Gastroesophageal sphincter (tissue), 4 donors: ENCODE measurements at regions not wholly inside any gene's neighbourhood (a gene's known extent, or its start where the extent isn't known, plus 50 kb on each side); places are given as distances from the start of the nearest gene placed in this dataset.

Experiments used
- ATAC-seq: fragments of 150-250 bp; one replicate; pipeline ENCODE4 v1.9.1; 2016; ENCODE audit warnings: mild to moderate bottlenecking, moderate library complexity
- H3K27ac ChIP-seq, 4 donors: fragments of 200-600 bp; sonication (generic) in 3 of 4; 1 replicate in 3 of 4; 2 replicates in 1 of 4; pipeline ENCODE4 v1.5.1; 2016 to 2019
- H3K27me3 ChIP-seq: fragments of 200-600 bp; sonication (generic); one replicate; pipeline ENCODE4 v1.5.1; 2019
- H3K36me3 ChIP-seq, 2 donors: fragments of 200-600 bp; sonication (generic); one replicate each; pipeline ENCODE4 v1.5.1; 2019; ENCODE audit warnings: control low read depth in 1 of 2
- H3K4me1 ChIP-seq, 3 donors: fragments of 200-600 bp; sonication (generic); 1 replicate in 2 of 3; 2 replicates in 1 of 3; pipeline ENCODE4 v1.5.1; 2016 to 2019; ENCODE audit warnings: control low read depth in 2 of 3
- H3K4me3 ChIP-seq, 2 donors: fragments of 200-600 bp; sonication (generic); one replicate each; pipeline ENCODE4 v1.5.1; 2019; ENCODE audit warnings: mild to moderate bottlenecking in 1 of 2, moderate library complexity in 1 of 2
- H3K9me3 ChIP-seq, 3 donors: fragments of 200-600 bp; sonication (generic); one replicate each; pipeline ENCODE4 v1.5.1; 2017 to 2019; ENCODE audit warnings: control low read depth in 2 of 3
- EP300 ChIP-seq: sonication (generic); formaldehyde crosslinking; IDR thresholded peaks from one replicate; pipeline ENCODE4 v1.6.1; 2017; ENCODE audit warnings: antibody characterized with exemption, mild to moderate bottlenecking
- POLR2A ChIP-seq, 2 donors: fragments of 450-650 bp; IDR thresholded peaks; one replicate each; pipeline ENCODE4 v1.6.1; 2017; ENCODE audit warnings: antibody characterized with exemption in 2 of 2, mild to moderate bottlenecking in 2 of 2, moderate library complexity in 1 of 2
- POLR2AphosphoS5 ChIP-seq: sonication (generic); formaldehyde crosslinking; IDR thresholded peaks from one replicate; pipeline ENCODE4 v1.6.1; 2017; ENCODE audit warnings: antibody characterized with exemption
- WGBS, 2 donors: methylation state at CpG; one replicate each; pipeline ENCODE4 v1.1.5; 2018; ENCODE audit warnings: low coverage in 1 of 2; 5-methylcytosine and 5-hydroxymethylcytosine counted together
- TF ChIP-seq, protein P1 (sequence below), 4 experiments: fragments of 200-600 bp in 2 of 4; fragments of 450-650 bp in 2 of 4; sonication (generic) in 1 of 4; IDR thresholded peaks; one replicate each; pipeline ENCODE4 v1.5.1; 2017 to 2019; ENCODE audit warnings: antibody characterized with exemption in 4 of 4, mild to moderate bottlenecking in 2 of 4, moderate library complexity in 2 of 4

GRCh38 chr14:61186341-61187195 is 94.6 kb downstream of the TMEM30B start:
- no peak for TF ChIP-seq EP300
- TF ChIP-seq, protein P1, sequence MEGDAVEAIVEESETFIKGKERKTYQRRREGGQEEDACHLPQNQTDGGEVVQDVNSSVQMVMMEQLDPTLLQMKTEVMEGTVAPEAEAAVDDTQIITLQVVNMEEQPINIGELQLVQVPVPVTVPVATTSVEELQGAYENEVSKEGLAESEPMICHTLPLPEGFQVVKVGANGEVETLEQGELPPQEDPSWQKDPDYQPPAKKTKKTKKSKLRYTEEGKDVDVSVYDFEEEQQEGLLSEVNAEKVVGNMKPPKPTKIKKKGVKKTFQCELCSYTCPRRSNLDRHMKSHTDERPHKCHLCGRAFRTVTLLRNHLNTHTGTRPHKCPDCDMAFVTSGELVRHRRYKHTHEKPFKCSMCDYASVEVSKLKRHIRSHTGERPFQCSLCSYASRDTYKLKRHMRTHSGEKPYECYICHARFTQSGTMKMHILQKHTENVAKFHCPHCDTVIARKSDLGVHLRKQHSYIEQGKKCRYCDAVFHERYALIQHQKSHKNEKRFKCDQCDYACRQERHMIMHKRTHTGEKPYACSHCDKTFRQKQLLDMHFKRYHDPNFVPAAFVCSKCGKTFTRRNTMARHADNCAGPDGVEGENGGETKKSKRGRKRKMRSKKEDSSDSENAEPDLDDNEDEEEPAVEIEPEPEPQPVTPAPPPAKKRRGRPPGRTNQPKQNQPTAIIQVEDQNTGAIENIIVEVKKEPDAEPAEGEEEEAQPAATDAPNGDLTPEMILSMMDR (IDR thresholded peaks at IDR 0.05): no peak
- no peak for TF ChIP-seq POLR2A (IDR thresholded peaks at IDR 0.05)
- TF ChIP-seq POLR2AphosphoS5: no peak
- no peak overlapping the region for H3K27ac ChIP-seq
- no peak overlapping the region for H3K4me3 ChIP-seq
- H3K9me3 ChIP-seq: no peaks in the 10 kb centered on the region
- H3K27me3 ChIP-seq: no peaks in the 10 kb centered on the region
- H3K36me3 ChIP-seq: no peaks in the 10 kb centered on the region
- peaks cover 0 to 24% (median 0%) of the 10 kb centered on the region in 3 donors for H3K4me1 ChIP-seq
- 60 to 94% methylated on average over 7 of the region's 7 CpGs for WGBS, 2 donors
- ATAC-seq: no peak

- Histone ChIP-seq H3K4me1 (peaks cover 0 to 24% (median 0%) of the 10 kb centered on the region in 3 donors), H3K4me3 (no peak overlapping the region), H3K27ac (no peak overlapping the region), H3K36me3 (no peaks in the 10 kb centered on the region), H3K27me3 (no peaks in the 10 kb centered on the region), H3K9me3 (no peaks in the 10 kb centered on the region)
- 43 to 72% methylated on average over 2 of the region's 2 CpGs for WGBS, 2 donors
- no peak for TF ChIP-seq EP300
- TF ChIP-seq, protein P1 (IDR thresholded peaks at IDR 0.05): no peak
- TF ChIP-seq POLR2AphosphoS5: no peak
- ATAC-seq: no peak
These were observed 95.6 kb downstream of the TMEM30B start for GRCh38 chr14:61185534-61185933.

- 56 to 94% methylated on average over 2 of the region's 2 CpGs for WGBS, 2 donors
- Histone ChIP-seq H3K36me3 (no peaks in the 10 kb centered on the region), H3K4me1 (peaks cover 0 to 20% (median 0%) of the 10 kb centered on the region in 3 donors), H3K27ac (no peak overlapping the region), H3K4me3 (no peak overlapping the region), H3K9me3 (no peaks in the 10 kb centered on the region), H3K27me3 (no peaks in the 10 kb centered on the region)
- no peak for ATAC-seq
- no peak for TF ChIP-seq POLR2AphosphoS5
These were observed 97.0 kb downstream of the TMEM30B start for GRCh38 chr14:61184112-61184511.

DNA sequence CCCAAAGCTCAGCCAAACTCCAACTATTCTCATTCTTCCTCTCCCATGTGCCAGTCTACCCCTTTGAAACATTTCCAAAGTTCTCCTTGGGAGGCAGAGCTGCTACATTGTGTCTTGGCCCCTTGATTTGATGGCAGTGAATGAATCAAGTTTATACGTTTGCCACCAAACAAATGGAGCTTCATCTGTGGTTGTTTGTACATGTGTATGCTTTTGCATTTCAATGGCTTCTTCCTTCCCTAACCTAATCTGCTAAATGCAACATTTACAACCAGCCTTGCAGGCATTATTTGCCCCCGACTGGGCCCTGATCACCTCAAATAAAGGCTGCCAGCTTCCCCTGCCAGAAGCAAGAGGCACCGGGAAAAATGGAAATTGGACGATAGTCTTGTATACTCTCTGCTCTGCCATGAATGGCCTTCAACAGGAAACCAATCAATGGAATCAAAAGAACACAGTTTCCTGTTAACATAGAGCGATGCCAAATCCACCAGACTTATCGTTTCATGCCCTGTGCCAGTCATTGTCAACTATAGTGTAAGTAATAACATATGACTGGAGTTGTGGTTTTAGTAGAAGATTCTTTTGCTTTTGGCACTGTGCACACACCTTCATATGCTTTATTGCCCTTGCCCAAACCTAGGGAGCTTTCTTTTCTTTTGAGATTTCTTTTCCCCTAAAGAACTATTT is 97.8 kb downstream of the TMEM30B start:
- Histone ChIP-seq H3K27me3 (no peaks in the 10 kb centered on the region), H3K4me3 (no peak overlapping the region), H3K36me3 (no peaks in the 10 kb centered on the region), H3K9me3 (no peaks in the 10 kb centered on the region), H3K27ac (no peak overlapping the region), H3K4me1 (peaks cover 0 to 22% (median 0%) of the 10 kb centered on the region in 3 donors)
- no peak for ATAC-seq
- TF ChIP-seq POLR2AphosphoS5 (no peak), EP300 (no peak), POLR2A (IDR thresholded peaks at IDR 0.05) (no peak)
- TF ChIP-seq, protein P1 (IDR thresholded peaks at IDR 0.05): no peak
- 57 to 68% methylated on average over 4 to 5 of the region's 6 CpGs for WGBS, 2 donors

DNA sequence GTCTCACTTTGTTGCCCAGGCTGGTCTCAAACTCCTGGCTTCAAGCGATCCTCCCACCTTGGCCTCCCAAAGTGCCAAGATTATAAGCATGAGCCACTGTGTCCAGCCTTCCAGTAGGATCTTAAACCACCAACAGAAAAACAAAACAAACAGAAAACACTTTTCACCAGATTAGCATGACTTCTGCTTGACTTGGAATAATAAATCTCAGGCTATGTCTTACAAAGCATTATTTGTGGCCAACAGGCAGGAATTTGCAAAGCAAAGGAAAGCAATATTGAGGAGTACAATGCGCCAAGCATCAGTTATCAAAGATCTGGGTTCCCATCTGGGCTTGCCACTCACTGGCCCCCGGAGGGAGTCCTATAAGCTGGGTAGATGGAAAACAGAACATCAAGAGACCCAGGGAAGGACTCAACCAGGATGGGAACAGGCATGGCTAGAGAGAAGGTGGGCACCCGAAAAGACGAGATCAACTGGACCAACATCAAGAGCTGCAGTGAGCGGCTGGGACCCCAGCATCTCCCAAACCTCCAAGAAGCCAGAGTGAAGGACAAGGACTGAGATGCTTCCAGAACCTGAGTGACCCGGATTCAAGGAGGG is 101.2 kb downstream of the TMEM30B start:
- H3K36me3 ChIP-seq: no peaks in the 10 kb centered on the region
- ATAC-seq: no peak
- TF ChIP-seq POLR2AphosphoS5 (no peak), EP300 (no peak), POLR2A (IDR thresholded peaks at IDR 0.05) (no peak)
- TF ChIP-seq, protein P1 (IDR thresholded peaks at IDR 0.05): no peak
- H3K4me1 ChIP-seq: peaks cover 0 to 9% (median 0%) of the 10 kb centered on the region in 3 donors
- H3K9me3 ChIP-seq: no peaks in the 10 kb centered on the region
- no peak overlapping the region for H3K4me3 ChIP-seq
- H3K27me3 ChIP-seq: no peaks in the 10 kb centered on the region
- no peak overlapping the region for H3K27ac ChIP-seq
- 94 to 96% methylated on average over 6 to 7 of the region's 7 CpGs for WGBS, 2 donors
